ENCODE measurements at regions not wholly inside any gene's neighbourhood (a gene's known extent, or its start where the extent isn't known, plus 50 kb on each side); places are given as distances from the start of the nearest gene placed in this dataset.

- H3K27ac Mint-ChIP-seq, result no peak overlapping the region
- H3K27me3 Mint-ChIP-seq, result peaks cover 66% of the 10 kb centered on the region
- TF ChIP-seq, protein P1, sequence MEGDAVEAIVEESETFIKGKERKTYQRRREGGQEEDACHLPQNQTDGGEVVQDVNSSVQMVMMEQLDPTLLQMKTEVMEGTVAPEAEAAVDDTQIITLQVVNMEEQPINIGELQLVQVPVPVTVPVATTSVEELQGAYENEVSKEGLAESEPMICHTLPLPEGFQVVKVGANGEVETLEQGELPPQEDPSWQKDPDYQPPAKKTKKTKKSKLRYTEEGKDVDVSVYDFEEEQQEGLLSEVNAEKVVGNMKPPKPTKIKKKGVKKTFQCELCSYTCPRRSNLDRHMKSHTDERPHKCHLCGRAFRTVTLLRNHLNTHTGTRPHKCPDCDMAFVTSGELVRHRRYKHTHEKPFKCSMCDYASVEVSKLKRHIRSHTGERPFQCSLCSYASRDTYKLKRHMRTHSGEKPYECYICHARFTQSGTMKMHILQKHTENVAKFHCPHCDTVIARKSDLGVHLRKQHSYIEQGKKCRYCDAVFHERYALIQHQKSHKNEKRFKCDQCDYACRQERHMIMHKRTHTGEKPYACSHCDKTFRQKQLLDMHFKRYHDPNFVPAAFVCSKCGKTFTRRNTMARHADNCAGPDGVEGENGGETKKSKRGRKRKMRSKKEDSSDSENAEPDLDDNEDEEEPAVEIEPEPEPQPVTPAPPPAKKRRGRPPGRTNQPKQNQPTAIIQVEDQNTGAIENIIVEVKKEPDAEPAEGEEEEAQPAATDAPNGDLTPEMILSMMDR (IDR thresholded peaks at IDR 0.05; ENCODE audit: unreplicated experiment), result no peak
These were observed 232.5 kb downstream of the UACA start for GRCh38 chr15:70530906-70531305.

DNA sequence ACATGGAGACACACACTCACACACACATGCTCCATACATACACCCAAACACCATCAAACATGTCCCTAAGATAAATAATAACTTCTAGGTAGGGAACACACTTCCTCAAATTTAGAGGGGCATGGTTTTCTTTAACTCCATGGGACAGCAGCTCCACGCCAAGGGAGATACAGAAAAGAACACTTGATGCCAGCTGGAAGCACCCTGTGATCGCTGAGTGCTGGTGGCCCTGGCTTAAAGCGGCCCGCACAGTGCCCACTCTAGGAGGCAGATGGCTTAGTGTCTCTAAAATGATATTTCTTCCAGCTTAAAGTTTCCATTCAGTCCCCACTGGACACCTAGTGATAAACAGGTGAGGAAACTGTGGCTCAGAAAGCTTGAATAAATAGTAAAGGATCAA lies 232.9 kb downstream of the UACA start:
- Mint-ChIP-seq H3K27ac (no peak overlapping the region), H3K36me3 (ENCODE audit: insufficient read depth) (no peaks in the 10 kb centered on the region), H3K4me3 (ENCODE audit: low read depth) (no peak overlapping the region), H3K9me3 (ENCODE audit: low read depth) (peaks cover 2% of the 10 kb centered on the region), H3K4me1 (ENCODE audit: low read depth) (no peaks in the 10 kb centered on the region), H3K27me3 (peaks cover 65% of the 10 kb centered on the region)
- DNase-seq (ENCODE audit: low spot score, unreplicated experiment), result no peak
- TF ChIP-seq, protein P1 (IDR thresholded peaks at IDR 0.05; ENCODE audit: unreplicated experiment), result no peak

More at GRCh38 chr15:70530906-70531305, 232.5 kb downstream of the UACA start:
- no peaks in the 10 kb centered on the region for H3K4me1 Mint-ChIP-seq (ENCODE audit: low read depth)
- H3K9me3 Mint-ChIP-seq (ENCODE audit: low read depth), result peaks cover 2% of the 10 kb centered on the region
- no peak for DNase-seq (ENCODE audit: low spot score, unreplicated experiment)
- H3K4me3 Mint-ChIP-seq (ENCODE audit: low read depth), result no peak overlapping the region
- H3K36me3 Mint-ChIP-seq (ENCODE audit: insufficient read depth), result no peaks in the 10 kb centered on the region

- Mint-ChIP-seq H3K4me1 (ENCODE audit: low read depth) (no peaks in the 10 kb centered on the region), H3K9me3 (ENCODE audit: low read depth) (peaks cover 2% of the 10 kb centered on the region), H3K27ac (no peak overlapping the region), H3K27me3 (peaks cover 63% of the 10 kb centered on the region), H3K4me3 (ENCODE audit: low read depth) (no peak overlapping the region), H3K36me3 (ENCODE audit: insufficient read depth) (no peaks in the 10 kb centered on the region)
- no peak for DNase-seq (ENCODE audit: low spot score, unreplicated experiment)
- TF ChIP-seq, protein P1 (IDR thresholded peaks at IDR 0.05; ENCODE audit: unreplicated experiment), result no peak
These were observed 233.3 kb downstream of the UACA start for GRCh38 chr15:70530017-70530499.

DNA sequence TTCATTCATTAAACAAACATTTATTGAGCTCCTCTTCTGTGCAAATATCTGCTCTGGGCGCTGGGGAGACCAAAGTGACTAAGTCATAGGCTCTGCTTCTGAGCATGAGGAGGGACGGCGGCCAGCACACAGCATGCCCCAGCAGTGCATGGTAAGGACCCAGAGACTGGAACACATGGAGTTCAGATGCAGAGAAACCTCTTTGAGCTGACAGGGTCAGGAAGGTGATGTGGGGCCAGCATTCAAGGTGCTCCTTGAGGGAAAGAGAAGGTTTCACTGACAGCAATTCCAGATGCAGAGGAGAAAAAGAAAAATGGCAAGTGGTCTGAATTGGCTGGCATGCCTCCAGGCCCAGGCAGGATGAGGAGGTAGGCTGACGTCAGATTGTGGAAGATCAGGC lies 234.5 kb downstream of the UACA start:
- H3K36me3 Mint-ChIP-seq (ENCODE audit: insufficient read depth), result no peaks in the 10 kb centered on the region
- H3K4me1 Mint-ChIP-seq (ENCODE audit: low read depth), result no peaks in the 10 kb centered on the region
- no peak overlapping the region for H3K27ac Mint-ChIP-seq
- H3K9me3 Mint-ChIP-seq (ENCODE audit: low read depth), result peaks cover 2% of the 10 kb centered on the region
- no peak overlapping the region for H3K4me3 Mint-ChIP-seq (ENCODE audit: low read depth)
- TF ChIP-seq, protein P1 (IDR thresholded peaks at IDR 0.05; ENCODE audit: unreplicated experiment), result no peak
- peaks cover 59% of the 10 kb centered on the region for H3K27me3 Mint-ChIP-seq
- DNase-seq (ENCODE audit: low spot score, unreplicated experiment), result no peak

GRCh38 chr15:70528270-70528706 lies 235.1 kb downstream of the UACA start:
- peaks cover 2% of the 10 kb centered on the region for H3K9me3 Mint-ChIP-seq (ENCODE audit: low read depth)
- H3K27ac Mint-ChIP-seq, result no peak overlapping the region
- no peaks in the 10 kb centered on the region for H3K36me3 Mint-ChIP-seq (ENCODE audit: insufficient read depth)
- no peaks in the 10 kb centered on the region for H3K4me1 Mint-ChIP-seq (ENCODE audit: low read depth)
- no peak overlapping the region for H3K4me3 Mint-ChIP-seq (ENCODE audit: low read depth)
- TF ChIP-seq, protein P1 (IDR thresholded peaks at IDR 0.05; ENCODE audit: unreplicated experiment), result no peak
- DNase-seq (ENCODE audit: low spot score, unreplicated experiment), result no peak
- H3K27me3 Mint-ChIP-seq, result peaks cover 55% of the 10 kb centered on the region

Measured in progenitor cell of endocrine pancreas (in vitro differentiated cells).